HCEC 1CT (cell line): ENCODE measurements at regions not wholly inside any gene's neighbourhood (a gene's known extent, or its start where the extent isn't known, plus 50 kb on each side); places are given as distances from the start of the nearest gene placed in this dataset.
"Not testable (repeated sequence)": the region's sequence is repeated elsewhere in the genome, so short reads cannot be mapped to it uniquely, and the experiment has no call there.

ENCODE experiments used
- DNase-seq: peaks from one replicate; pipeline ENCODE4 v3.0.0-alpha.2; 2017

DNA sequence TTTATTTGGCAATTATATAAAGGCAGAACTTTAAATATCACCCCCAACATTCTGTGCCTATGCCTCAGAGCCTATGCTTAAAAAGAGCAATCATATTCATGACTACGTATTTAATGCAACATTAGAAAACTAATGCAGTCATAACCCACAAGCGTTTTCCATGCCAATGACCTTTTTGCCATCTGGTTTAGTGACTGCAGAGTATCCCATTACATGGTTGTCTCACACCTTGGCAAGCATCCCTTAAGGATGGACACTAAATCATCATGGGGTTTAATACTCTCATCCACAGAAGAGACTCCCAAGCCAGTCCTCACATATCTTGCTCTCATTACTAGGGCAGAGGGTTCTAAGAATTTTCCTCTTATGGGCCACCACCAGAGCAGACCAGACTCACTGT is 188.2 kb upstream of the PLGLB2 start:
- DNase-seq, result not testable (repeated sequence)

DNA sequence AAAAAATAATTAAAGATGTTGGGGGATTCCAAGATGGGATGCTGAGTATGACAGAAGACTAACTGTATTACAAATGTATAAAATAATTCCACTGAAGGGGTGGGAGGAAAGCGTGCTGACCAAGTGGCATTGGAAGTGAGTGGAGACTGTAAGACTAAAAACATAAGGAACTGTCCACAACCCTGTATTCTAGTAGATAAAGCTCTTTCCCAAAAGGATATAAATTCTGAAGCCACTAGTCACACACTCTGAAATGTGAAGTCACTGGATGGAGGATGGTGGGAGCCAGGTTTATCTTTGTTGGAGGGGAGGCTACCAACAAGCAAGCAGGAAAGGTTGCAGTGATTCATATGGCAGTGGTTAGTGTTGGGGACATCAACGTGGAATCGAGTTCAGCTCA is 182.8 kb upstream of the PLGLB2 start:
- DNase-seq, result not testable (repeated sequence)

DNA sequence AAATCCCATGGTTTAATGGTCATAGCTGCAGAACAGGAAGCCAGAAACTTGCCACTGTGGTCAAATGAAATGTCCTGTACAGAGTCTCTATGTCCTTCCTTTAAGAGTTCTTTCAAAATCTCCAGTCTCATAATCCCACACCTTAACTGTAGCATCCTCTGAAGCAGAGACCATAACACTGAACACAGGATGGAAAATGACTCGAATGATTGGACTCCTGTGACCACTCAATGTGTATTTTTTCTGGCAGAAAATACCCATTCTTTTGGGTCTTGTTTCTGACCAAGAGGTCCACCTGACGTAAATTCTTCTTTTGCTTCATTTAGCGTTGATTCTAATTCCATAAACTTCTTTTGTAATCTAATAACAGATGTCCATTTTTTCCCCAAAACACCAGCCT is 181.4 kb upstream of the PLGLB2 start:
- not testable (repeated sequence) for DNase-seq

DNA sequence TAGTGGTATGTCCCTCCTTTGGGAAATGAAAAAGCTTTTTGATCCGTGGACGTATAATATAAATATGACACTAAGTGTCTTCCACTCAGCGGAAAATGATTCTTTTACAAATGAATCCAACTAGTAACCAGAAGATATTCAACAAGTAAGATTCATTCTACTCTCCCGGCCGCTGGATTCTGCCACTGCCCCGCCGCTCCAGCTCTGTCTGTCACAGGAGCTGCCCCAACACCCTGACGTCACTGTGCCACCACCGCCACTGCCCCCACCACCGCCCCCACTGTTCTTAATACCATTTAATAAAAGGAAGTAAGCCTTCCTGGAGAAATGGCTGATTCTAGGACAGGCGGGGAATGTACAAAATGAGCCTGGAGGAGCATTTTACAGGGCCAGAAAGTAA is 180.8 kb upstream of the PLGLB2 start:
- DNase-seq, result not testable (repeated sequence)

DNA sequence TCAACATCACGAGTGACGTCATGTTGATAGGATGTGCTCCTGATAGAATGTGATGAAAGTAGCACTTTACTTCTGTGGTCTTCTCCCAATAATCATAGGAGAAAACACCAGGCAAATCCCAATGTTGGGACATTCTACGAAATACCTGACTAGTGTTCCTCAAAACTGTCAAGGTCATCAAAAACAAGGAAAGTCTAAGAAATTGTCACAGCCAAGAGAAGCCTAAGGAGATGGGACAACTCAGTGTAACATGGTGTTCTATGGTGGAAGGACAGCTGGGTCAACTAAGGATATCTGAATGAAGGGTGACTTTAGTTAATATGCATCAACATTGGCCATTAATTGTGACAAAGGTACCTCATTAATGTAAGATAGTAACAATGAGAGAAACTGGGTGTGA is 180.0 kb upstream of the PLGLB2 start:
- not testable (repeated sequence) for DNase-seq

DNA sequence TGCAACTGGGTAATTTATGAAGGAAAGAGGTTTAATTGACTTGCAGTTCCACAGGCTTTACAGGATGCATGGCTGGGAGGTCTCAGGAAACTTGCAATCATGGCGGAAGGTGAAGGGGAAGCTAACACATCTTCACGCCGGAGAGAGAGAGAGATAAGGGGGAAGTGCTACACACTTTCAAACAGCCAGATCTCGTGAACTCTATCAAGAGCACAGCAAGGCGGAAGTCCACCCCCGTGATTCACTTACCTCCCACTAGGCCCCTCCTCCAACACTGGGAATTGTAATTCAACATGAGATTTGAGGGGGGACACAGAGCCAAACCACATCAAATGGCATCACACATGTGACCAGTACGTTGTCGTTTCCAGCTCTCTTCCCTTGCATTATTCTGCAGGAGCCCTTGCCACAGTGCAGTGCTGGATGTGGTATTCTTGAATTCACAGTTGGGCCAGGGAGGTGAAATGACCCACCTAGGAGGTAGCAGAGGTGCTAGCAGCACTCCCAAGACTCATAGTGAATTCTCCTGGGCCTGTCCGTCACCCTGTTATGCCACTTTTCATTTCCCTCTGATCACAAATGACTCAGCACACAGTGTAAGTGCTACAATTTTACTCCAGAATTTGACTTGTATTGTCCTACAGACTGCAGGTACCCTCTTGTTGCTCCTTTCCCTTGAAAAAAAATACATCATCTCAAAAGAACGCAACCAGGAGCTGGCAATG is 179.2 kb upstream of the PLGLB2 start:
- not testable (repeated sequence) for DNase-seq

DNA sequence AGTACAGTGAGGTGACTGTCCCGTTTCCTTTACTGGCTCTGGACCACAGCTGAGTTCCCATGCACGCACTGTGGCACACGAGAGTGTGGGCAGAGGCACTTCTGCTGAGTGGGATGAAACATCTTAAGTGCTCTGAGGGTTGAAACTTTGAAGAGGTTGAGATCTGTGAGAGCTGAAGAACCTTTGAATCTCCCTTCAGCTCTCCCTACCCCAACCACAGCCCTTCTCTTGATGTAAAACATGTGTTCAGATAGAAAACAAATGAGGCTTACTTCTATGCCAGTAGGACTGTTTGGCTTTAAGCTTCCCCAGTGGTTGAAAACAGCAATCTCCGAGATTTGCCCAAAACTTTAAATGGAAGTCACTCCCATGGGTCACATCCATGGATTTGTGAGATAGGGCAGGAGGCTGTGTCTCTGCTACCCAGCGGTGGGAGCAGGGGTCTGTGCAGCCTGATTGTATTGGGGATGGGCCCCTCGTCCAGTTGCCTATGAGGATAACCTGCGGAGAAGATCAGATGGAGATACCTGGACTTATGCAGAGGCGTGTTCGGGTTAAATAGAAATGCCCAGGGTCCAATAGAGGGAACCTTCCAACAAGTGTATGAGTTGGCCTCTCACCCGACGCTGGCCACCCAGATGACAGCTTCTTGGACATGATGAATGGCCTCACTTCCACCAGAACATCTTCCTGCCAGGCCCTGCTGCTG is 178.0 kb upstream of the PLGLB2 start:
- DNase-seq, result not testable (repeated sequence)

DNA sequence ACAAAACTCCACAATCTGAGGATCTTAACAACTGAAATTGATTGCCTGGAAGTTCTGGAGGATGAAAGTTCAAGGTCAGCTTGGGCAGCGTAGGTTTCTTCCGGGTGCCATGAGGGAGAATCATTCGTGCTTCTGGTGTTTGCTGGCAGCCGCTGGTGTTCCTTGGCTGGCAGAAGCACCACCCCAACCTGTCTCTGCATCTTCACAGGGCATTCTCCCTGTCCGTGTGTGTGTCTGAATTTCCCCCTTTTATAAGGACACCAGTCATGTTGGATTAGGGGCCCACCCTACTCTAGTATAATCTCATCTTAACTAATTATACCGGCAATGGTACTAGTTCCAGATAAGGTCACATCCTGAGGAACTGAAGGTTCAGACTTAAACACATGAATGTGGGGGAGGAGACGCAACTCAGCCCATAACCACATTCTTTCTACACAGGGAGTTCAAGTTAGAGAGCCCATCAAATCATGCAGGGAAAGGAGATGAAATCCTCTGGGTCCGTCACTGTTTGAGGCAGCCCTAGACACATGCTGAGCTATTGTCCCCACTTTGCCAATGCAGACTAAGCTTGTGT is 175.9 kb upstream of the PLGLB2 start:
- not testable (repeated sequence) for DNase-seq

DNA sequence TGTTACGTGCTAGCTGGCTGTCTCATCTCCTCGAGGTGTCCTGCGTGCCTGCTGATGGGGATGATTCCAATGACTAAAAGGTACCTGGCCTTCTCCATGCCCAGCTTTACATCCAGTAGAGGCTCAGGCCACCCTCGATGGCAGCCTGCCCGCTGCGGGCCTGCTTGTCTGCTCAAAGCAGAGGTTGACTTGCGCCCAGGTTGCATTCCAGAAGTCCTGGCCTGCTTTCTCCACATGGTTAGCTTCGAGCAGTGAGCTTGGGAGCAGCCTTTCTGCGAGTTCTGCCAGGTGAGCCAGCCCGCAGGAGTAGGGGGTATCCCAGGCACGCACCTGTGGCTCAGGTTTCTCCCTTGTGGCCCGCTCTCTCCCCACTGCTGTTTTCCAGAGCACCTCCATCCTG is 175.0 kb upstream of the PLGLB2 start:
- not testable (repeated sequence) for DNase-seq

DNA sequence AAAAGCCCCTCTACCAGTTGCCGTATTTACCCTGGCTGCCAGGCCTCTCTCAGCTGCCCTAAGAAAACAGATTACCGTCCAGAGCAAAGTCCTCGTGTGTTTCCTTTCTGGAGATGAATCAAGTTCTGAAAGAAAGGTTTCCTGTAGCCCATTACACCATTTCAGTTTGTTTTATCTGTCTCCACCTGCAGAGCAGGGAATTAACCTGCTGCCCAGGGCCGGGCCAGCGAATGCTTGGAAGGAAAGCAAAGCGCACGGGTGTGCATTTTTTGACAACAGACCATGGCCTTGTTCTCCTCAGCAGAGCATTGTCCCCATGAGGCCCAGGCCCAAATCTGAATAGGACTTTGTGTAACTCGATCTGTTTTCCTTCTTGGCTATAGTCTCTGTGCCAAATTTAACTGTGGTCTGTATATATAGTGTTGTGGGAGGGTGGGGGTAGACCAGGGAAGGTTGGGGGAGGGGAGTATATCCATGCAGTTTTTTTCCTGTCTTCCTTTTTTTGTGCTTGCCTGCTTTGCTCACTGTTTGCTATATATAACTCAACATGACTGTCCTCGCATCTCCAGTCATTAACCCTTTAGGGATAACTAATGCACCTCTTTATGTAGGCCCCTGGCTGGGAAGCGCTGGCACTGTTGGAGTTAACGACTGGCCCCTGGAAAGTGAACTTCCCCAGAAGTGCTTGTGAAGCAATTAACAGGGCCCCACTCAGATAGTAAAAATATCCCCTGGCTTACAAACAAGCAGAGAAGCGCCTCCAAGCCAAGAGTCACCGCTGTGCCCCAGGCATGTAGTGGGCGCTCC is 174.3 kb upstream of the PLGLB2 start:
- DNase-seq, result not testable (repeated sequence)

DNA sequence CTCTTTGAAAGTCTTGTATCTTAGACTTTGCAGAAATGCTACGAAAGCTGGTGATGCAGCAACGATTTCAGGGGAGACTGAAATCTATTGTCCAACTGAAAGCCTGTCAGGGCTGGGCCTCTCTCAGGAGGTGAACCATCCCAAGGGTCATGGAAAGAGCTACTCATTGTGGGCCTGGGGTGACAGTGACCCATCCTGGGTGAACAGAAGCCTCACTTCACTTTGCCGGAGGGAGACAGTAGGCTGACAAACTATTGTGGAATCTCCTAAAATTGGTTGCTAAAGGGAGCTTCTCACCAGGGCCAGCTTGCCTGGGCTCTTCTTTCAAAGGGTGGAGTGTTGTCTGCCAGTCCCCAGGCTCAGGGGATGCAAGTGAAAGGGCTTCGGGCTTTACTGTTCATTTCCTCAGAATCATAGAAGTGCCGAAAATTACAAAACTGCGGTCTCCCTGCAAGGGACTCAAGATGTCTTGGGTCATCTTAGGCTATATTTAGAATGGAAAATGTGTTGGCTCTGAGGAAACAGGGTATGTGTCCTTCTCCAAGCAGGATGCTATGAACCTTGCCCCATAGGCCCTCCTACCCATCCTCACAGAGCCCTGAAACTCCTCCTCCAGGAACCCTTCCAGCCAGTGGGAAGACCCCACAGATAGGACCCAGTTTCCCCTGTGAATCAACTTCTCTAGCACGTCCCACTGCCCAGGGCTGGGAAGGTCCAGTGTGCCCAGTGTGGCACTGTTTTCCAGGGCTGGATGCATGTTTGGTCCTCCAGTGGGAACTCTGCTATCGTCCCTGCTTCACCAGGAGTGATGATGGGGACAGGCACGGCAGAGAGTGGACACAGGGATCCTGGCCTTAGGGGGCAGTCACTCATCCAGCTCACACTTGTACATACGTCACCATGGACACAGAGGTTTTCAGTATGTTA is 173.4 kb upstream of the PLGLB2 start:
- not testable (repeated sequence) for DNase-seq

DNA sequence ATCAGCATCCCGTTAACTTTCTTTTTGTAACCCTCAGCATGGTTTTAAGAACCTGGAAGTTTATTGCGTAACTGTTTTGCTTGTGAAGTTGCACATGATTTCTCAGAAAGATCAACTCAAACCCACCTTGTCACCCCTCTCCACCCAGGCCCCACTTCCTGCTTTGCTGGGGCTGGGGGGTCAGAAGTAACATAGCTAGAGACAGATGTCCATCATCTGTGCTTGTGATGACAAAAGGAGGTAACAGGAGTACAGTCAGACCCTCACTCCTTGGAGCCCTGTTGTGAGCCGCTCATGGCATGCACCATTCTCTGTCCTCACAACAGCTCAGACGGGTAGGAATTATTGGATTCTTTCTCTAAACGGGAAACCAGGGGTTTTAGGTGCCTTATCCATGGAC is 172.7 kb upstream of the PLGLB2 start:
- not testable (repeated sequence) for DNase-seq

DNA sequence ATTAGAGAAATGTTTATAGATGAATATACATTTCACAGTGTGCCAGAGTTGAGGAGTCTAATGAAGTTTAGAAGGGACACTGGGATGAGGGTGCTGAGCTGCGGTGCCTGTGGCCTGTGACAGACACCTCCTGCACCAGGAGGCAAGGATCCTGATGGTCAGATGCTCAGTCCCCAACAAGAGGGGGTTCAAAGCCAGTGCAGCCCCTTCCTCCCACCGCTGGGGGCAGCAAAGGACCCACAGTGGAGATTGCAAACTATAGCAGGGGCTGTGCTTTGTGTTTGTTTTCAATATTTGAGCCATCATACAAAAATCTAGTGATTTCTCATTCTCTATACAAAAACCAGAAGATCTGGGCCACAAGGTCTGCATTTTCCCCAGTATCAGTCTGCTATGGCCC is 170.5 kb upstream of the PLGLB2 start:
- not testable (repeated sequence) for DNase-seq

DNA sequence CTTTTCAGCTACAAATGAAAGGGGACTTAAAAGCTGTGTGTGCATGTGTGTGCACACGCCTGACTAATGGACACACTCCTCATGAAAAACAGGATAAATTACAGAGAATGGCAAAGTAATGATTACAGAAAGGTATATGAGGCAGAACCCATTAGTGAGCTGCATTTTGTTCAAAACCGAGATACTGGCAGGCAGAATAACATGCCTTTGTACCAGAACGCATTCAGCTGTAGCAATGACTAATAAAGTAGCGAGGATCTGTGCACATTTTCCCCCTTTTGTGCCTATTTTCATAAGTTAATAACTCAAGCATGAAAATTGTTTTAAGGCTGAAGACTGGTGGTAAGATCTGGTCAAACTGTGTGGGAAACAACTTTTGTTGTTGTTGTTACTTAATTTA is 165.7 kb upstream of the PLGLB2 start:
- DNase-seq, result not testable (repeated sequence)

DNA sequence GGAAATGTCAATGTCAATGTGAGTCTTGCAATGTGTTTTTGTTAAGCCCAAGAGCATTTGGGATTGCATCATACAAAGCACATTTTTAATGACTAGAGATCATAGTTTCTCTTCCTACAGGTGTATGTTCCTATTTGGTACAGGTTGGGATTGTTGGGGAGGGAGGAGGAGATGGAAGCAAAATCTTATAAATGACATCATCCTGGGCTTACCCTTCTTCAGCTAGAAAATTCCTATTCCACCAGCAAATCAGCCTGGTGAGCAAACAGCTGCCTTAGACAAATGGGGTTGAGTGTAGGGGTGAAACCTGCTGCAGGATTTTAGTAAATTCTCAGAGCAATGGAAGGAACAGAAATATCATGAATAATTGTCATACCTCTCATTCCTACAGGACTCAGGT is 165.3 kb upstream of the PLGLB2 start:
- DNase-seq, result not testable (repeated sequence)

DNA sequence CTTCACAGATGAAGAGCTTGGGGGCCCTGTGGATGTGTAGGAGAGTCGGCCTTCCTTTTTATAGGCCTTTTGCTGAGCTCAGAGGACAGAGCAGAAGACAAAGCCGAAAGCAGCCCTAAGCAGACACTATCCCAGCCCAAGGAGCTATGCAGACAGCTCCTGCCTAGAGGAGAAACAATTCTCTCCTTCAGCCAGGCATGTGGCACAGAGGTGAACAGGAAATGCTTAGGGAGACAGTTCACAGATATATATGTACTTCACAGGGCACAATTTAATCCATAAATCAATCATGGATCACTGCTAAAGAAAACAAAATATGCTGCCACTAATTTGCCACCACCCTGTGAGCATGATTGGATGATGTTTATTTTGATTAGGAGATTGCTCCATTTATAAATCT is 164.5 kb upstream of the PLGLB2 start:
- DNase-seq, result not testable (repeated sequence)

DNA sequence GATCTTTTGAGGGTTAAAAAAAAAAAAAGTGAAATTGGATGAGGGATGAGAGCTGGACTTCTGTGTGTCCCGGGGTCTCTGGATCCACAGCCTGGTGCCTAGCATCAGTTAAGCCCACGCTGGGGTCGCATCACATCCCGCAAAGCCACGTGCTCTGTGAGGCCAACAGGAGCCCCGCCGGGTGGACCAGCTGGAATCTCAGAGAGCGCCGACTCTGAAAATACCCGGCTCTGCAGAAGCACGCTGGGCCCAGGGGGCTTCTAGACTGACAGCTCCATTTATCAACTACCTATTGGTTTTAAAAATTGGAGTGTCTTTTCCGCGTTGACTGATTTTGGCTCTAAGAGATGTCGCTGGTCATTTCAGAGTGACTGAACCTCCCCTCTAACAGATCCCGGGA is 164.1 kb upstream of the PLGLB2 start:
- not testable (repeated sequence) for DNase-seq

DNA sequence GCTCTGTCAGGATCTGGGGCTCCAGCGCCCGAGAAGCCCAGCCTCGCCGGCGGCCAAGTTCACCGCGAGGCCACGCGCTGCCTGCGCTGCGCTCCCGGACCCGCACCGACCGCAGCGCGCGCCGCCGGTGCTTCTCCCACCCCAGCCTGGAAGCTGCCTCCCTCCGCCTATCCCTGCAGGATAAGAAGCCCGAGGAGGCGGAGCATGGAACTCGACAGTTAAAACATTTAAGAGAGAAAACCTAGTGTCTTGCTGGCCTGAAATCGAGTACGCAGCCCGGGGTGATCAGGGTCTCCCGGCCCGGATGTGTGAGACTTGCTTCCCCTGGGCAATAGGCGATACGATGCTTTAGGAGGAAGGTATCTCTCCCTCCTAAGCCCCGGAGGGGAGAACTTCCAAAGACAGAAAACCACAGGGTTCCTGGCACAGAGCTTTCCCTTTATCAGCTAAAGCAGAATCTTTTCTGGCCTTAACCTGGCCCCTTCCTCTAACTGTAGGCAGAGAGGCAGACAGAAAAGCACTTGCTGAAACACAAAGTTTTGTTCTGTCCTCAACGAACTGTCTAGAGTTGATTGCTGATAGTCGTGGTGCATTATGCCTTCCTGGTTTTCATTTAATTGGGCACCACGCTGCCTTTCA is 163.5 kb upstream of the PLGLB2 start:
- DNase-seq, result not testable (repeated sequence)

DNA sequence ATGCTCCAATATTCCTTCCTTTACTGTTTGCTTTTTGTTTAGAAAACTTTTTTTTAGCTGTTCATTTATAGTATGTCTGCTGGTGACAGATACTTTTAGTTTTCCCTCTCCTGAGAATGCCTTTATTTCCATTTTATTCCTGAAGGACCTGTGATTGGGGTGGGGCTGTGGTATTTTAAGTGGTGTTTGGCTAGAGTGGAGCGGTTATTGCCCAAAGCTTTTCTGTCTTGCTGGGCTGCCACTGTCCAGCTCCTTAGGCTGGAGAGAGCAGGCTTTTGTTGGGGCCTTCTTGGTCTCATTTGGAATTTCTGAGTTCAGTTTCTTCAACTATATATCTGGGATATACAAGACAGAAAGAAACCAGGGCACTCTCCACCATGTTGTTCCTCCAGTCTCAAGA is 160.0 kb upstream of the PLGLB2 start:
- not testable (repeated sequence) for DNase-seq

DNA sequence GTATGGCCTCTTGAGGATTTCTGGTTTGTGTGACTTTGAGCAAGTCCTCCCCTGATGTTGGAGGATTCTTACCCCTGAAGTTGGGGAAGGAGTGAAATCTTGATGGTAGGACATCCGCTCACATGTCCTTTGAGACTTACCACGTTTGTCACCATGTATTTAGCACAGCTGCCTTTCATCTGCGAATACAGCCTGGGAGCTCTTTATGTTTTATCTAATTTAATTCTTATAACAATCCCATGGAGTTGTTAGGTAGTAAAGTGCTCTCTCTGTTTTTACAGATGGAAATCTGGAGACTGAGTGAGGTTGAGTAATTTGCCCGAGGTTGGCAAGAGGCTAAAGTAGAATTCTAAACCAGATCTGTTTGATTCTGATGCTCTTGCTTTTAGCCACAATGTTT is 154.9 kb upstream of the PLGLB2 start:
- not testable (repeated sequence) for DNase-seq
